Smooth muscle cell of the brain vasculature (primary cell): ENCODE measurements at regions not wholly inside any gene's neighbourhood (a gene's known extent, or its start where the extent isn't known, plus 50 kb on each side); places are given as distances from the start of the nearest gene placed in this dataset.

Source experiments
- DNase-seq: peaks from one replicate; pipeline ENCODE4 v3.0.0-alpha.2; 2012; ENCODE audit warnings: low read depth, low spot score

- no peak for DNase-seq
These were observed 179.7 kb upstream of the MTNR1B start for GRCh38 chr11:92789761-92790160.

GRCh38 chr11:92790366-92790765 is 179.1 kb upstream of the MTNR1B start:
- DNase-seq = no peak

GRCh38 chr11:92790926-92791616 is 178.4 kb upstream of the MTNR1B start:
- DNase-seq = no peak

- no peak for DNase-seq
These were observed 177.6 kb upstream of the MTNR1B start for GRCh38 chr11:92791886-92792285.

- DNase-seq = no peak
These were observed 176.3 kb upstream of the MTNR1B start for GRCh38 chr11:92793189-92793588.

- no peak for DNase-seq
These were observed 174.7 kb upstream of the MTNR1B start for GRCh38 chr11:92794783-92795182.

- no peak for DNase-seq
These were observed 172.7 kb upstream of the MTNR1B start for GRCh38 chr11:92796744-92797143.

GRCh38 chr11:92797874-92798273 is 171.6 kb upstream of the MTNR1B start:
- no peak for DNase-seq

GRCh38 chr11:92801685-92802084 is 167.8 kb upstream of the MTNR1B start:
- no peak for DNase-seq

- DNase-seq = no peak
These were observed 166.8 kb upstream of the MTNR1B start for GRCh38 chr11:92802644-92803043.

- DNase-seq = no peak
These were observed 166.1 kb upstream of the MTNR1B start for GRCh38 chr11:92803391-92803790.

- DNase-seq = no peak
These were observed 165.0 kb upstream of the MTNR1B start for GRCh38 chr11:92804388-92804966.

- DNase-seq = no peak
These were observed 161.4 kb upstream of the MTNR1B start for GRCh38 chr11:92808022-92808421.

GRCh38 chr11:92810423-92811064 is 158.9 kb upstream of the MTNR1B start:
- DNase-seq = no peak

GRCh38 chr11:92811341-92811740 is 158.1 kb upstream of the MTNR1B start:
- DNase-seq = no peak

GRCh38 chr11:92812841-92813240 is 156.6 kb upstream of the MTNR1B start:
- DNase-seq = no peak

GRCh38 chr11:92819830-92820229 is 149.6 kb upstream of the MTNR1B start:
- no peak for DNase-seq

GRCh38 chr11:92820860-92821259 is 148.6 kb upstream of the MTNR1B start:
- no peak for DNase-seq

- DNase-seq = no peak
These were observed 147.0 kb upstream of the MTNR1B start for GRCh38 chr11:92822410-92822809.

GRCh38 chr11:92826136-92826535 is 143.3 kb upstream of the MTNR1B start:
- DNase-seq = no peak

- DNase-seq = no peak
These were observed 142.8 kb upstream of the MTNR1B start for GRCh38 chr11:92826603-92827002.

GRCh38 chr11:92827132-92827531 is 142.3 kb upstream of the MTNR1B start:
- no peak for DNase-seq

GRCh38 chr11:92828556-92828955 is 140.9 kb upstream of the MTNR1B start:
- no peak for DNase-seq
